CD4-positive, alpha-beta T cell (primary cell): ENCODE measurements at regions not wholly inside any gene's neighbourhood (a gene's known extent, or its start where the extent isn't known, plus 50 kb on each side); places are given as distances from the start of the nearest gene placed in this dataset.

Experiments used
- ATAC-seq: fragments of 200-7000 bp; cut with Tn5 transposase; one replicate; pipeline ENCODE4 v1.10.0; 2022; ENCODE audit warnings: mild to moderate bottlenecking; ENCODE audit not compliant: poor library complexity
- CTCF ChIA-PET: fragments of 350-600 bp; sonication (Branson Sonifier 250); formaldehyde crosslinking; loops from one replicate; lab custom pipeline; 2021; ENCODE audit warnings: antibody characterized with exemption, inconsistent platforms; lab: Charles Lee
- POLR2A ChIA-PET: fragments of 350-600 bp; sonication (Branson Sonifier 250); formaldehyde crosslinking; loops from one replicate; lab custom pipeline; 2021; ENCODE audit warnings: antibody characterized with exemption, inconsistent platforms; lab: Charles Lee
- DNase-seq, 14 experiments: peaks; one replicate each; pipeline ENCODE4 v3.0.0-alpha.2; 2013 to 2020; ENCODE audit warnings: mixed read lengths in 2 of 14
- H3K27ac ChIP-seq, 2 donors: one replicate each; pipeline versions ENCODE4 v1.5.1 to v1.7.0; 2013; ENCODE audit warnings: low read length in 2 of 2, low read depth in 1 of 2, mild to moderate bottlenecking in 1 of 2
- H3K27me3 ChIP-seq, 2 experiments: 1 replicate in 1 of 2; 2 replicates in 1 of 2; pipeline versions ENCODE4 v1.6.1 to v1.7.0; 2013; ENCODE audit warnings: low read length in 2 of 2, control low read depth in 1 of 2, mild to moderate bottlenecking in 1 of 2, moderate library complexity in 1 of 2; ENCODE audit not compliant: insufficient read depth in 2 of 2, control insufficient read depth in 1 of 2
- H3K36me3 ChIP-seq: one replicate; pipeline ENCODE4 v1.6.1; 2013; ENCODE audit warnings: low read length, control low read depth; ENCODE audit not compliant: insufficient read depth
- H3K4me1 ChIP-seq: one replicate; pipeline ENCODE4 v1.6.1; 2013; ENCODE audit warnings: low read length, control low read depth; ENCODE audit not compliant: insufficient read depth
- H3K4me3 ChIP-seq: one replicate; pipeline ENCODE4 v1.5.1; 2013; ENCODE audit warnings: mild to moderate bottlenecking, low read length, moderate library complexity
- H3K9me3 ChIP-seq, 2 experiments: 1 replicate in 1 of 2; 2 replicates in 1 of 2; pipeline versions ENCODE4 v1.6.1 to v1.7.0; 2013; ENCODE audit warnings: low read length in 2 of 2, mild to moderate bottlenecking in 2 of 2, control low read depth in 1 of 2, moderate library complexity in 1 of 2; ENCODE audit not compliant: control insufficient read depth in 1 of 2, insufficient read depth in 1 of 2
- H3K27ac Mint-ChIP-seq: one replicate; pipeline ENCODE4 v1.8.0; 2020; ENCODE audit warnings: mixed read lengths
- H3K27me3 Mint-ChIP-seq: one replicate; pipeline ENCODE4 v1.8.0; 2021; ENCODE audit warnings: mixed read lengths
- H3K36me3 Mint-ChIP-seq: one replicate; pipeline ENCODE4 v1.8.0; 2021; ENCODE audit warnings: low read depth, mixed read lengths
- H3K4me1 Mint-ChIP-seq: one replicate; pipeline ENCODE4 v1.8.0; 2021; ENCODE audit warnings: low read depth, mixed read lengths
- H3K4me3 Mint-ChIP-seq: one replicate; pipeline ENCODE4 v1.8.0; 2020; ENCODE audit warnings: mild to moderate bottlenecking, mixed read lengths
- H3K9me3 Mint-ChIP-seq: one replicate; pipeline ENCODE4 v1.8.0; 2020; ENCODE audit warnings: mixed read lengths
- CTCF ChIP-seq: fragments of 200-600 bp; IDR thresholded peaks from one replicate; pipeline ENCODE4 v1.8.0; 2022; ENCODE audit warnings: antibody characterized with exemption, mild to moderate bottlenecking
- intact Hi-C, 2 experiments: fragments of 100-400 bp; cut with DNase I in 1 of 2; cut with micrococcal nuclease in 1 of 2; formaldehyde crosslinking; loops; one replicate each; pipeline versions ENCODE4 v1.15.1 to v1.9.0; 2023 to 2025; cut with DNase I, micrococcal nuclease

GRCh38 chr16:17768257-17768656, 297.5 kb upstream of the XYLT1 start:
- H3K36me3 ChIP-seq = no peaks in the 10 kb centered on the region
- H3K9me3 Mint-ChIP-seq = peaks cover 5% of the 10 kb centered on the region
- POLR2A ChIA-PET = no interaction called here
- CTCF ChIA-PET = no interaction called here
- H3K27me3 Mint-ChIP-seq = peaks cover 16% of the 10 kb centered on the region
- H3K4me3 ChIP-seq = no peak overlapping the region
- TF ChIP-seq CTCF = no peak
- H3K27ac ChIP-seq = no peak overlapping the region
- H3K27me3 ChIP-seq = no peaks in the 10 kb centered on the region
- H3K4me1 Mint-ChIP-seq = no peaks in the 10 kb centered on the region
- no peaks in the 10 kb centered on the region for H3K9me3 ChIP-seq
- no peak overlapping the region for H3K27ac Mint-ChIP-seq
- ATAC-seq (no peak), DNase-seq (no peak)
- H3K4me3 Mint-ChIP-seq = no peak overlapping the region
- H3K36me3 Mint-ChIP-seq = no peaks in the 10 kb centered on the region
- intact Hi-C loops = no loop called here
- H3K4me1 ChIP-seq = no peaks in the 10 kb centered on the region

DNA sequence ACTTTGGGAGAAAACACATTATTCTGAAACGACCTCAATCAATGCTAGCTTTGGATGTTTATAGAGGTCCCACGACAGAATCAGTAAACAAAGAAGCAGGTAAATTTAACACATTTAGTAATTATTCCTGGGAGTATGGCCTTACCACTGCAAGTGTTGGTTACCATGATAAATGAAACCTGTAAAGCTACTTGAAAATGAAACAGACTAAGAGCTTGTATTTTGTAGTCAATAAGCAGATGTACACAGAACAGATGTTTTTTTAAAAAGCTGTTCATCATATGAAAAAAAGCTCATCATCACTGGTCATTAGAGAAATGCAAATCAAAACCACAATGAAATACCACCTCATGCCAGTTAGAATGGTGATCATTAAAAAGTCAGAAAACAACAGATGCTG, 295.3 kb upstream of the XYLT1 start:
- no peaks in the 10 kb centered on the region for H3K36me3 ChIP-seq
- H3K4me1 Mint-ChIP-seq = no peaks in the 10 kb centered on the region
- peaks cover 5% of the 10 kb centered on the region for H3K9me3 Mint-ChIP-seq
- H3K27ac Mint-ChIP-seq = no peak overlapping the region
- ChIA-PET POLR2A (no interaction called here), CTCF (no interaction called here)
- peaks cover 31% of the 10 kb centered on the region for H3K27me3 Mint-ChIP-seq
- TF ChIP-seq CTCF = no peak
- no peaks in the 10 kb centered on the region for H3K4me1 ChIP-seq
- H3K27ac ChIP-seq = no peak overlapping the region
- no peaks in the 10 kb centered on the region for H3K9me3 ChIP-seq
- H3K27me3 ChIP-seq = no peaks in the 10 kb centered on the region
- ATAC-seq (no peak), DNase-seq (no peak)
- H3K4me3 ChIP-seq = no peak overlapping the region
- H3K4me3 Mint-ChIP-seq = no peak overlapping the region
- H3K36me3 Mint-ChIP-seq = no peaks in the 10 kb centered on the region
- intact Hi-C loops = no loop called here

DNA sequence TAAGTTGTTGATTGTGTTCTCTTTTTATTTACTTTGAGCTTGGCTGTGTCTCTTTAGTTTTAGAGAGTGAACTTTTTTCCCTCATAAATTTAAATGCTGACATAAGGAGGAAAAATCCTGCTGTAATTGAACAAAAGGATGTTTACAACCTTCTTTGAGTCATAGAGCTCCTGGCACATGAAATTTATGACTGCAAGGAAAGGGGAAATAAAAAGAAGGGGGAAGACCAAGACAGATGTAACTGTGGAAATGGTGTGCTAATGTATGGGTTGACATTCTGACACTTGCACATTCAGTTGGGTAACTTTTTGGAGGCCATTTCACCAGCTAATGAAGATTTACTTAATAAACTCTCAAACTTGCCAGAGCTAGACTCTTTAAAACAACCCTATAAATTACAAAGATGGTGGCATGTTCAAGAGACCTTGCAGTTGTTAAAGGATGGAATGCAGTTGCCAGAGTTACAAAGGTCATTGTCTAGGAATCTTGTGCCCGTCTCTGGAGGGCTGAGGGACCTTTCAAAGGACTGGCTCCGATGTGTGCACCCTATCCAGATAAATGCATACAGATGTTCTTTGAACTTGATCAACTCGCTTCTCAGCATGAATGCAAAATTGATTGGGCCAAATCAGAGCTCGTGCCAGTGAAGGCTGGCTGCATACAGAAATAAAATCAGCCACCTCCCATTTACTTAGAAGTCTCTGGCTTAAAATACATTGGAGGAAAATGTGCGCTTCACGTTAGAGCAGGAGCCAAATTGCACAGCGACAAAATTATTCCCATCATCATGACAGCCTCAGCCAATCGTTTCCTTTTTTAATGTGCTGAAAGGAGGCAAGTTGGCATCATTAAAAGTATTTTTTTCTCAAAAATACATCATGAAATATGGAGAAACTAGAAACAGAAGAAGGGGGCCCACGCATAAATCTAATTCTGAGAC, 289.0 kb upstream of the XYLT1 start:
- H3K36me3 ChIP-seq = no peaks in the 10 kb centered on the region
- H3K4me1 ChIP-seq = no peaks in the 10 kb centered on the region
- ChIA-PET CTCF (no interaction called here), POLR2A (no interaction called here)
- Mint-ChIP-seq H3K9me3 (no peaks in the 10 kb centered on the region), H3K27ac (no peak overlapping the region), H3K27me3 (peaks cover 39% of the 10 kb centered on the region), H3K4me1 (no peaks in the 10 kb centered on the region), H3K4me3 (no peak overlapping the region), H3K36me3 (no peaks in the 10 kb centered on the region)
- ATAC-seq = no peak
- intact Hi-C loops = no loop called here
- peaks cover 0 to 4% of the 10 kb centered on the region in 2 experiments for H3K9me3 ChIP-seq
- H3K4me3 ChIP-seq = no peak overlapping the region
- no peak for DNase-seq
- no peak for TF ChIP-seq CTCF
- H3K27me3 ChIP-seq = peaks cover 0 to 2% of the 10 kb centered on the region in 2 experiments
- no peak overlapping the region for H3K27ac ChIP-seq
